Activated B cell treated with CpG ODN at 0.5 μM for 24 hours (primary cell): ENCODE measurements at regions not wholly inside any gene's neighbourhood (a gene's known extent, or its start where the extent isn't known, plus 50 kb on each side); places are given as distances from the start of the nearest gene placed in this dataset.

ENCODE experiments used
- ATAC-seq: fragments of 200-7000 bp; cut with Tn5 transposase; one replicate; pipeline ENCODE4 v1.10.0; 2021; ENCODE audit warnings: low read depth, mild to moderate bottlenecking, moderate library complexity
- CTCF ChIA-PET: fragments of 350-600 bp; sonication (Branson Sonifier 250); formaldehyde crosslinking; loops from one replicate; lab custom pipeline; 2021; ENCODE audit warnings: antibody characterized with exemption; lab: Charles Lee
- POLR2A ChIA-PET: fragments of 350-600 bp; sonication (Branson Sonifier 250); formaldehyde crosslinking; loops from one replicate; lab custom pipeline; 2021; ENCODE audit warnings: antibody characterized with exemption; lab: Charles Lee
- DNase-seq: peaks from one replicate; pipeline ENCODE4 v3.0.0; 2022
- H3K27ac Mint-ChIP-seq: one replicate; pipeline ENCODE4 v1.8.0; 2020; ENCODE audit warnings: mixed read lengths
- H3K27me3 Mint-ChIP-seq: one replicate; pipeline ENCODE4 v1.8.0; 2021; ENCODE audit warnings: mixed read lengths
- H3K36me3 Mint-ChIP-seq: one replicate; pipeline ENCODE4 v1.8.0; 2021; ENCODE audit warnings: low read depth, mixed read lengths
- H3K4me1 Mint-ChIP-seq: one replicate; pipeline ENCODE4 v1.8.0; 2021; ENCODE audit warnings: mixed read lengths
- H3K4me3 Mint-ChIP-seq: one replicate; pipeline ENCODE4 v1.8.0; 2020; ENCODE audit warnings: mild to moderate bottlenecking, mixed read lengths
- H3K9me3 Mint-ChIP-seq: one replicate; pipeline ENCODE4 v1.8.0; 2020; ENCODE audit warnings: mixed read lengths
- CTCF ChIP-seq: fragments of 200-600 bp; IDR thresholded peaks from one replicate; pipeline ENCODE4 v1.8.0; 2022; ENCODE audit warnings: antibody characterized with exemption, mild to moderate bottlenecking
- intact Hi-C: fragments of 100-400 bp; cut with micrococcal nuclease; formaldehyde crosslinking; loops from one replicate; pipeline ENCODE4 v1.15.1; 2024

GRCh38 chr14:25113394-25113793 is 63.4 kb upstream of the STXBP6 start:
- ATAC-seq, result no peak
- H3K27ac Mint-ChIP-seq, result no peak overlapping the region
- ChIA-PET CTCF (interaction anchor here (0.7 kb wide), 1 partner anchor 379 kb away, joined by 3 read pairs; no protein-coding TSS in a partner anchor), POLR2A (no interaction called here)
- TF ChIP-seq CTCF, result no peak
- no peak overlapping the region for H3K4me3 Mint-ChIP-seq
- H3K9me3 Mint-ChIP-seq, result no peaks in the 10 kb centered on the region
- intact Hi-C loops, result no loop called here
- no peaks in the 10 kb centered on the region for H3K4me1 Mint-ChIP-seq
- no peaks in the 10 kb centered on the region for H3K36me3 Mint-ChIP-seq
- peaks cover 2% of the 10 kb centered on the region for H3K27me3 Mint-ChIP-seq
- DNase-seq, result no peak

- H3K36me3 Mint-ChIP-seq, result no peaks in the 10 kb centered on the region
- H3K27ac Mint-ChIP-seq, result no peak overlapping the region
- no peak for DNase-seq
- no peaks in the 10 kb centered on the region for H3K9me3 Mint-ChIP-seq
- H3K4me3 Mint-ChIP-seq, result no peak overlapping the region
- TF ChIP-seq CTCF, result no peak
- ChIA-PET CTCF (no interaction called here), POLR2A (no interaction called here)
- ATAC-seq, result no peak
- H3K27me3 Mint-ChIP-seq, result peaks cover 2% of the 10 kb centered on the region
- intact Hi-C loops, result no loop called here
- no peaks in the 10 kb centered on the region for H3K4me1 Mint-ChIP-seq
Measured at GRCh38 chr14:25111061-25111601, 61.2 kb upstream of the STXBP6 start.

- intact Hi-C loops, result no loop called here
- H3K27me3 Mint-ChIP-seq, result peaks cover 2% of the 10 kb centered on the region
- H3K4me3 Mint-ChIP-seq, result no peak overlapping the region
- H3K4me1 Mint-ChIP-seq, result no peaks in the 10 kb centered on the region
- no peak for ATAC-seq
- no peaks in the 10 kb centered on the region for H3K9me3 Mint-ChIP-seq
- no peak for DNase-seq
- ChIA-PET POLR2A (no interaction called here), CTCF (no interaction called here)
- no peaks in the 10 kb centered on the region for H3K36me3 Mint-ChIP-seq
- no peak overlapping the region for H3K27ac Mint-ChIP-seq
- TF ChIP-seq CTCF, result no peak
Measured at GRCh38 chr14:25110106-25110505, 60.2 kb upstream of the STXBP6 start.

GRCh38 chr14:25108959-25109358 is 59.0 kb upstream of the STXBP6 start:
- Mint-ChIP-seq H3K36me3 (no peaks in the 10 kb centered on the region), H3K4me1 (no peaks in the 10 kb centered on the region), H3K9me3 (no peaks in the 10 kb centered on the region), H3K27me3 (peaks cover 2% of the 10 kb centered on the region), H3K27ac (no peak overlapping the region), H3K4me3 (no peak overlapping the region)
- DNase-seq (no peak), ATAC-seq (no peak)
- ChIA-PET CTCF (no interaction called here), POLR2A (no interaction called here)
- no peak for TF ChIP-seq CTCF
- intact Hi-C loops, result no loop called here

- ChIA-PET POLR2A (no interaction called here), CTCF (no interaction called here)
- Mint-ChIP-seq H3K27me3 (peaks cover 2% of the 10 kb centered on the region), H3K9me3 (no peaks in the 10 kb centered on the region), H3K4me3 (no peak overlapping the region), H3K36me3 (no peaks in the 10 kb centered on the region), H3K4me1 (no peaks in the 10 kb centered on the region), H3K27ac (no peak overlapping the region)
- intact Hi-C loops, result no loop called here
- ATAC-seq (no peak), DNase-seq (no peak)
- TF ChIP-seq CTCF, result no peak
Measured at GRCh38 chr14:25108291-25108690, 58.3 kb upstream of the STXBP6 start.
